Midbrain (tissue), 1 donor: ENCODE measurements at regions not wholly inside any gene's neighbourhood (a gene's known extent, or its start where the extent isn't known, plus 50 kb on each side); places are given as distances from the start of the nearest gene placed in this dataset.
A peak's percentile ranks its signal among the peaks of the same experiment; 100 is the strongest.
"Not testable (repeated sequence)": the region's sequence is repeated elsewhere in the genome, so short reads cannot be mapped to it uniquely, and the experiment has no call there.

Experiments
- DNase-seq: peaks from one replicate; lab custom pipeline; 2025; lab: John Stamatoyannopoulos, UW

DNA sequence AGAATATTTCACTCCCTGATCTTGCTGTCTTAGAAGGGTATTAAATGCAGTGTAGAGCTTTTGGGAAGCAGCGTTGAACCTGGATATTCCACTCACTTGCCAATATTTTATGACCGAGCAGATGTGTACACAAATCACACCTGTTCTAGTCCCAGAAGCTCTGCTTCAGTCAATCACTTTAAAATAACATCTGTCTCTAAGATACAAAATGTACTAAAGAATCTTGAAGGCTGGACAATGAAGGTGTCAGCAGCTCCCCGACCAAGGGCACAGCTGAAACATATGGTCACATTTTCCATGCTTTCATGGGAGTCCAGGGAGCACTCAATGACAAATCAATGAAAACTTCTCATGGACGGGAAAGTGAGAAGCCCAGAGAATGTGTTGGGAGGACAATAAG lies 668.3 kb downstream of the PRIM2 start:
- not testable (repeated sequence) for DNase-seq

DNA sequence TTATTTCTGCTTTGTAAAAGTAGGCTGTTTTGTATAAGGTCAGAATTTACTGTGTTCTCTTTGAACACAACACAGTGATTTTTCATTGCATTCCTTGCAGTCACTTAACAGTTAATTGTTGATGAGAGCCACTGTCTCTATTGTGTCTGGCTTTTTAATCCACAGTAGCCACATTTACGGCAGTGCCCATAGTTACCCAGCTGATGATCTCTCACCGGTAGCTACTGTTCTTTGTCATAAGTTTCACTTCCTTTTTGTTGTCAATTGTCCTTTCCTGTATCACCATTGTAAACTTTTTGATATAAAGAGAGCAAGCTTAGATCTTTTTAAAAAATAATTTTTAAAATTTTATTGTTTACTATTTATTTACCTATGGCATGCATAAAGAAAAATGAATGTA lies 669.2 kb downstream of the PRIM2 start:
- not testable (repeated sequence) for DNase-seq

DNA sequence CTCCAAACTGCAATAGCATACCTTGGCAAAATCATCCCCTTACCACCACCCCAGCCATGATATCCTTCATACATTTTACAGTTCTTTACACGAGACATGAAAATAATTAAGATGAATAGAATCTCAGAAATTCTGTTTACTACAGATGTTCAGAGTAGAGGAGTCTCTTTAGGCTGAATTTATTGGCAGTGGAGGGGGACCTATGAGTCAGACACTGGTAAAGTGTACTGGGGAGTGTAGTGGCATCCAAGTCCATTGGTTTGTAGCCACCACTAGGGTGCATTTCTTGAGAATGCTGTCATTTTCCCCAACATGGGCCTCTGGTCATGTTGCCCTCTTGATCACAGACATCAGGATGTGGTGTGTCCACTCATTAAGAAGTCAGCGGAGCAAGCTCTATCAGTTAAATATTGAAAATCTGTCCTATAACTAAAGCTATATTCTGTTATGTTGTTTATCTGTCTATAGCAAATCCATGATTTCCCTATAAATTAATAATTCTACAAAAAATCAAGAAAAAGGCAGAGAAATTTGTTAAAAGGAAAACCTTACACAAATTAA lies 672.2 kb downstream of the PRIM2 start:
- DNase-seq, result not testable (repeated sequence)

DNA sequence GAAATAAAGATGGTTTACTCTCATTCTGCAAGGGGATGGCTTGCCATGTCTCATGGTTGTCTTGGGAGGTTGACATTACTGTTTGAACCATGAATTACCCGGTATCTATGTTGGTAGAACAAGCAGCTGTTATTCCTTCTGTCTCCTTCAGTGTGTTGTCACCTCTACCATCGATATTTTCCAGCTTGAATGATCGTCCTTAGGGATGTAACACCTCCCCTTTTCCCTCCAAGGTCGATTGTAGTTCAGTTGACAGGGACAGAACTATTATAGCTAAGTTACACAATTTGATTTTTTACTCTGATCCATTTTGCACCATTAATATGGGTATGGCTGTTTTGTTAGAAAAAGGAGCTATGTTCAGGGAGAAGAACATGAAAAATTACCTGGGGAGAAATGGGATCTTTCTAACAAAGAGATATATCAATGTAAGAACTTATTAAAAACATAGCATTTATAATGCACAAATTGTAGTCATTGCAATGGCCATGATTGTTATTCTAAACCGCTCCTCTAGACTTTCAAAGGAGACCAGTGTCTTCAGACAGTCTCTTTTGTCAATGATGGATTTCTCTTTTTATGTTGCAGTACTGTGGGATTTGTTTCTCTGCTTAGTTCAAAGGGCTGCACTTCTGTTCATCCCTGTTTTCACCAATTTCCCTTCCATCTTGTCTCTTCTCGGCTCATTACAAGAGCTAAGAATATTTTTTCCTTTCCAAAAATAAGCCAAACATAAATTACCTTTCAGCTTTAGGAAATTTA lies 681.6 kb downstream of the PRIM2 start:
- DNase-seq, result not testable (repeated sequence)

DNA sequence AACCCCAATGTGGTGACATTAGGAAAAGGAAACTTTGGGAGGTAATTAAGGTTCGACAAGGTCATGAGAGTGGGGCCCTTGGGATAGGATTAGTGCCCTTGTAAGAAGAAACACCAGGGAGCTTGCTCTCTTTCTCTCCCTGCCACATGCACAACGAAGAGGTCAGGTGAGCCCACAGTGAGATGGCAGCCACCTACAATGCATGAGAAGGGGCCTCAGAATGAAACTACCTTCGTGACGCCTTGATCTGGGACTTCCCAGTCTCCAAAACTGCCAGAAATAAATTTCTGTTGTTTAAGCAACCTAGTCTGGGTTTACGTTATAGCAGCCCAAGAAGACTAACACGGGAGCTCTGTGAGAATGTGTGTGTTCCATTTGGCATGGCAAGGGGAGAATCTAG lies 682.8 kb downstream of the PRIM2 start:
- DNase-seq, result not testable (repeated sequence)

DNA sequence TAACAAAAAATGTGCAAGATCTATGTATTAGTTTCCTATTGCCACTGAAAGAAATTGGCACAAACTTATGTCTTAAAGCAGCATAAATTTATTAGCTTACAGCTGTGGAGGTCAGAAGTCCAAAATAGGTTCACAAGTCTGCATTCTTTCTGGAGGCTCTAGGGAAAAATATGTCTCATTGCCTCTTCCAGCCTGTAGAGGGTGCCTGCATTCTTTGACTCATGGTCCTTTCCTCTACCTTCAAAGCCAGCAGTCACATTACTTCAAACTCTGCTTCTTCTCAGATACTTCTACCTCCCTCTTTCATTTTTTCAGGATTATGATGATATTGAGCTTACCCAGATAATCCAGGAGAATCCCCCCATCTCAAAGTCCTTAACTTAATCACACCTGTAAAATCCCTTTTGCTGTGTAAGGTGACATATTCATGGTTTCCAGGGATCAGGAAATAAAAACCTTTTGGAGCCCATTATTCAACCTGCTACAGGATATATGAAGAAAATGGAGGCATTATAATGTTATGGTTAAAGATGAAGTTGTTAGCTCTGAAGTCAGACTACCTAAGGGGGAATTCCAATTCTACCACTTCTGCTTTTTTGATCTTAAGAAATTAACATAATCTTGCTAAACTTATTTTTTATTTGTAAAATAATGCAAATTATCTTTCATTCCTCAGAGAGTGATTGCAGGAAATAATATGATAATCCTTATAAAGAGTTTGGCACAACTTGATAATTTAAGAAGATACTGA lies 686.2 kb downstream of the PRIM2 start:
- DNase-seq, result not testable (repeated sequence)

DNA sequence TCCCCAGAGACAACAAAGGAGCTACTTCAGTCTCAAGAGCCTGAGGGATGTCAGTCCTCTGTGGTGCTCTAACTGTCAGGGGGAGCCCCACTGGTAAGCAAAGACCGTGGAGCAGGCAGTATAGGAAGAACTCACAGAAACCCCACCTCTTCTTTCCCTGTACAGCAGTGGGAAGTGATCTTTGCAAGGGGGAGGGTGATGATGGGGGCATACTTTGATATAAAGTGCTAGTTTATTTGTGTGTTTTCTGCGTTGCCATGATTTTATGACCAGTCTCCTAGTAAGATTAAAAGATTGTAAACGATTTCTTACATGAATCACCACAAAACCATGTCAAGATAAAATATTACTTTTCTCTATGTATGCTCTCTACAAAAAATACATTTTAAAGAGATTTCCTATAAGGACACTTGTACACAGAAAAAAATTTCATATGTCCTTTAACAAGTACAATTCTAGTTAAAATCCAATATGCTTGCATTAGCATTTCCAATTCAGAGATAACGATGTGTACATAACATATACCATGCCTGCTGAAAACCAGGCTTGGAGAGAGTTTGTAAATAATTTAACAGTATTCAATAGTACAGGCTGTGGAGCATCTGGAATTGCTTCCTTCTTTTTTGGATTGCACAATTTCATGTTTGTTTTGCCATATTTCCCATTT lies 690.0 kb downstream of the PRIM2 start:
- DNase-seq, result not testable (repeated sequence)

DNA sequence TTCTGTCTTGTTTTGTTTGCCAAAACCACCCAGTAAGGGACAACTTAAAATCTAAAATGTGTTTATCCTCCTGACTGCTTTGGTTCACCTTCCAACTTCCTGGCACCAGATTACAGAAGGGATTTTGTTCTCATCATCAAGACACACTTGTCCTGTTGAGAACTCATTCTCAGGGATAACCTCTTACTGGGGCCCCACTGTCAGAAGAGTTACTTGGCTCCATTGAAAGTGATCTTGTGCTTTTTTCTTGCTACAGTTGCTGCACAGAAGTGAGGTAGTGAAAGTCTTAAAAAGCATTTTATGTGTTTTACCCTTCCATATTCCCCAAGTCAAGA lies 690.5 kb downstream of the PRIM2 start:
- not testable (repeated sequence) for DNase-seq

DNA sequence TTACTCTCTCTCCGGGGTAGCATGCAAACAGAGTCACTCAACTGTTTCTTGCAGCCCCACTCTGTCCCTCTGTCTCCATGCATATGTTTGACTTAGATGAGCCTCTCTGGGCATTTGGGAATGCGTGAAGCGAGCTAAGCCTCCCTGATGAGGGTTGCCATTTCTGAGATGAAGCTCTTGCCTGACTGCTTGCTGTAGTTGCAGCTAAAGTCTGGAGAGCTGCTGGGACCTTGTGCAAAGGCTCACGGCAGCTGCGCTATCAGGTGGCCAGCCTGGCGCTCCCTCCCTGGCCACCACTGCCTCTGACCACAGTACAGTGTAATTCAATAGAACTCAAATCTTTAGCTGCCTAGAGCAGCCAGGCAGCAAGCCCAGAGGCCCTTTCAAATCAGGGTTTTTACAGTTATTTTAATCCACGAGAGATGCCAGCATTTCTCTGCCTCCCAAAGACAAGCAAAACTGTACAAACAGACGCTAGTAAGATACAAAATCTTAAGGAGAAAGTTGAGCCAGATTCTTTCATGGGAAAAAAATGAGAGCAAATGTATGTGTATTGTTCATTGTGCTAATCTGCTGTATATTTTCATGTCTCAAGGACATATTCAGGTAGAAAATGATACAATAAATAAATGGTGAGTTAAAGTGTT lies 694.6 kb downstream of the PRIM2 start:
- not testable (repeated sequence) for DNase-seq

DNA sequence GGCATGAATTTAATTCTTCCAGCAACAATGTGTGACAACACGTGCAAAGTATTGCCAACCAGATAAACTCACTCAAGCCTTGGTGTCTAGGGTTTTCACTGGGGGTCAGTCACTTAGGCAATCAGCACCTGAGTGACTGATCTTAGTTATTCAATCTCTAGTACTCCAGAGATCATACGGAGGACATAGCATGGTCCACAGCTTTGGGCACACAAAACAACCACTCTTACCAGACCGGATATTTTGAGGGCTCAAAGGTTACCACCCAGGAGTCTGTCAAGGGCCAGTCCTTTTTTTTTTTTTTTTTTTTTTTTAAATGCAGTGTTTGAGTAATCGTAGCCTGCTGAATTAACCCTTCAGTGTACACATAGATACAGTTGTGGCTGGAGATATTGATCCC lies 699.2 kb downstream of the PRIM2 start:
- DNase-seq, result not testable (repeated sequence)

DNA sequence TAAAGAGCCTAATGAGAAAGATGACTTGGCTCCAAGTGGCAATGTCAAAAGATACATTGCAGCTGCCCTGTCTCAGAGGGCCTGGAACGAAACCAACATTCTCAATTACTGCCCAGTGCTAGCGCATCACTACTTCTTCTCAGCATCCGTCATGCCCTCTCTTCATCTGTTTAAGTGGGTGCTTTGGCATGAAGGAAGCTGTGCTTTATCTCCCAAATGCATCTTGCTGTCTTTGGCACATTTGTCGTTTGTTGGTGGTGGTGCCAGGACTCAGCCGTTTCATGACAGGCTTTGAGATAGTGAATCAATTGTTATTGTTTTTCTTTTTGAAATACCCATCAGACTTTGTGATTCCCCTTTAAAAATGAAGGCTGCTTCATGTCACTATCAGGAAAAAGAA lies 710.8 kb downstream of the PRIM2 start:
- not testable (repeated sequence) for DNase-seq

DNA sequence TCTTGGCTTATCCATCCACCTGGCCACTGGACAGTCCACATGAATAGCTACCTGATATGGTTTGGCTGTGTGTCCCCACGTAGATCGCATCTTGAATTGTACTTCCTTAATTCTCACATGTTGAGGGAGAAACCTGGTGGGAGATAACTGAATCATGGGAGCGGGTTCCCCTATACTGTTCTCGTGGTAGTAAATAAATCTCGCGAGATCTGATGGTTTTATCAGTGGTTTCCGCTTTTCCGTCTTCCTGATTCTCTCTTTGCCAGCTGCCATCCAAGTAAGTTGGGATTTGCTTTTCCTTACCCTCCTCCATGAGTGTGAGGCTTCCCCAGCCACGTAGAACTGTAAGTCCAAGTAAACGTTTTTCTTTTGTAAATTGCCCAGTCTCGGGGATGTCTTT lies 720.8 kb downstream of the PRIM2 start:
- not testable (repeated sequence) for DNase-seq

DNA sequence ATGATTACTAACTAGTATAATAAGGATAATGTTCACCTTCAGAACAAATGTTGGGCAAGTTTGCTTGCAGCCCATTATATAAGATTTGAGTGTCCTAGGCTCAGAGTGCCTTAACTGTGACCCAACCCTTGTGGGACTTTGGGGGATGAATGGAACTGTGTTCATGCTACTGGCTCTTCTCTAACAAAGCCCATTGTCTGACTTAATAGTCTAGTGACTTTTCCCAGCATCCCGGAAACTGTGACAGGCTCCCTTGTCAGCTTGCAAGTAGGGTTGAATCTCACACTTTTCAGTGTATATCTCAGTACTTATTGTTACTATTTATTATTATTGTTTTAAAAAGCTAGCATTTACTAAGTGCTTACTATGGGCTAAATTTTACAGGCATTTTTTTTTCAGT lies 729.2 kb downstream of the PRIM2 start:
- DNase-seq, result not testable (repeated sequence)

DNA sequence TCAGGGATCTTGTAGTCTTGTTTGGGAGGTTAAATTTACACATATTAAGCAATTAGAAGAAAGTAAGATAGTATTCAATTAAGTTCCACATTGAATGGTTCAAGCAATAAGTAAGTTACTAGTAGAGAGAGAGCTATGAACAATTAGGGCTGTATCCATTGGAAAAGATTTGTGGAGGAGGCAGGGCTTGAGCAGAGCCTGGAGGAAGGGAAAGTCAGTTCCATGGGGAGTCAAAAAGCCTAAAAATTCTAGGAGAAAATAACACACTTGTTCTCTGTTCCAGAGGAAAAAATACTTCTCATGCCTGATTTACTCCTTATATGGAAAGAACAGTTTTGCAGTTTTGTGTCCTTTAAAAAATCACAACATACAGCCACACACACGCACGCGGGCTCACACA lies 730.0 kb downstream of the PRIM2 start:
- not testable (repeated sequence) for DNase-seq

DNA sequence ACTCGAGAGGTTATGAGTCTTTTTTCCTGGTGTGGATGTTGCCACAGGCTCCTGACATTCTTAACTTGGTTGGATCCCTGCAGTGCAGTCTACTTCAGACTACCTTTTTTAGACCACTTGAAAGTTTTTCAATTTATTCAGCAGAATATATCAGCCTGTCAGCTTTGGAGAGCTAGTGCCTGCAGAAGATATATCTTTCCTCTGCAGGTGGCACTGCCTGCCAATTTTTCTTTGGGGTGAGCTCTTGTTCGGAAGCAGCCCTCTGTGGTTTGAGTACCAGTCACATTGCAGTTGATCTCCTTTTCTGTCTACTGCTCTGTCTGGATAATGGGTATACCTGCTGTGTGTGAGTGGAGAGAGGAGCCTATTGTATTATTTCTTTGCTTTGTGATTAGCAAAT lies 730.4 kb downstream of the PRIM2 start:
- peak; percentile 5 for DNase-seq

DNA sequence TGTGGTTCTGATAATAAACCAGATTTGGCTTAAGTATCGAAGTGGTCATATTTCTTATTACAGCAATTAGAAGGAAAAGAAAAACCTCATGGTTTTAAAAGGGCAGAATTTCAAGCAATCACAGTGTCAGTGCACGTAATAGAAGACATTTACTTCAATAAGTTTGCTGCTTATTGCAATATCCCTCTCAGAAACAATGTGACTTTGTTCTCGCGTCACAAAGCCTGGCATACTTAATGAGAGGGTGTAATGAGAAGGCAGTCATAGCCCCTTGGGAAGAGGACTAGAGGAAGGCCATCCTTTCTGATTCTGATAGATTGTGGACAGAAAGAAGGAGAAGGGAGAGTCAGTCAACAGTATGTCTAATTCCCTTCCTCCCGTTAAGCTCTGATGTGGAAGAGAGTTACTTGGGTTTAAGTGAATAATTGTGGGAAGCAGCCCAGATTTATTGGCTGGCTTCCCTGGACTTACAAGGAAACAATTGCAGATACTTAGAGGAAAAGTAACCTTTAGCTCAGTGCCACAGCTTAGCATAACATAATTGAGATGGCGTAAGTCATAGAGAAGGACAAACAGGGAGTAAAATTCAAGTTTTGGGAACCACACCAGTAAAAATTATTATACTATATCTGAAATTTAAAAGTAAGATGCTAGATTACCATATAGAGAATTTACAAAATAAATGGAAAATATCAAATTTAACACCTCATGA lies 738.2 kb downstream of the PRIM2 start:
- peak; percentile 5 for DNase-seq

DNA sequence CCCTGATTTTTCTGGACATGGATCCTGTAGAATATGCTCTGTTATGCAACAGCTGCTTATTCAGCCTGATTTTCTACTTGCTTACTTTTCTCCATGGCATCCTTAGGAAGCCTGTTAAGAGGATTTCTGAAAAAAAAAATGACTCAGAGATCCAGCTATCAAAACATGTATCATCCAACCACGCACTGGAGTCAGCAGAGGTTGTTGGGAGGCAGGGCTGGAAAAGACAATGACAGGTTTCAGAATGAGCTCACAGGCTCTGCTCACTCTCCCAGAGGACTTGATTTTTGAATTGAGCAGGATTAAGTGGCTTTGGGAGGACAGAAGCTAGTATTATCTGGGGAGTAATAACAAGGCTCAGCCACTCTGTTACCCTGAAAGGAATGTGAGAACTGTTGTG lies 742.3 kb downstream of the PRIM2 start:
- DNase-seq, result not testable (repeated sequence)

DNA sequence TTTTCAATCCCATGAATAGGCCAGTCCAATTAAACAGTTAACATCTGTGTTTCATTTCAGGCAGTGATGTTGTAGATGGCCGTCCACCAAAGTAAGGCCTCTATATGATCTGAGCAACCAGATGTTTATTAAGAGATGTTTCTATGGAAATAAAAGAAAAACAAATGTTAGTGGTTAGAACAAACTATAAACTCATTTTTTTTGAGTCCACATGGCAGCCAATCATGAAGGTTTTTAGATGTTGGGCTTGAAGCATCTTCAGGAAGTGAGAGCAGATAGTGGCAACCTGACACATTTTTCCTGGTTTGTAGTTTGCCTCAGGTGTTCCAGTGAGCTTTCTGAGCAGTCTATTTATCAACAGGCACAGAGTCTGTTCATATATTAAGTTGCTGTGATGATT lies 746.1 kb downstream of the PRIM2 start:
- not testable (repeated sequence) for DNase-seq

DNA sequence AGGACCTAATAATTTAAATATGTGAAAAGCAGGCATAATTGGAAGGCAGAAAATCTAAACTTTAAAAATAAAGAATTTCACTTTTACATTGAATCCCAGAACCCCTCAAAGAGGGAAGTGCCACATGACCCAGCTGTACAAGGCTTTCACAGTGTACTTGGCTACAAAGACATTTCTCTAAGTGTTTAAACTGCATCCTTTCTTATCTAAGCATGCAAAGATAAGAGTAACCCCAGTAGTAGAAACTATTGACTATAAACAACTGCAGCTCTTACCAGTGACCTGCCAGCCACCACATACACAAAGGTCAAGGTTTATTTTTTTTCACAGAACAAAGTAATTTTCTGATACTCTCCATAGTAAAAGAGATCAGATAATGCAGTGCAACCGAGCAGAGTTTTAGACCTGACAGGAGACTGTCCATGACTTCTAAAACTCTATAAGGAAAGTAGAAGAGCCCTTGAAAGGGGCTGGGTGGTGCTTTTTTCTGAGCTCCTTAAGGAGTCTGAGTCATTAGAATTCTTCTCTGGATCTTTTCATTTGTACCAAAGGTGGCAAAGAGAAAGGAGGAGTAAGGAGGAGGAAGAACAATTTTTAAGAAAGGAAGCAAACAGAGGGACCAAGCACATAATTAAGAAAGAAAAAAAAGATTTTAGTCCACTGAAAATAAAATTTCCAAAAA lies 750.6 kb downstream of the PRIM2 start:
- not testable (repeated sequence) for DNase-seq

DNA sequence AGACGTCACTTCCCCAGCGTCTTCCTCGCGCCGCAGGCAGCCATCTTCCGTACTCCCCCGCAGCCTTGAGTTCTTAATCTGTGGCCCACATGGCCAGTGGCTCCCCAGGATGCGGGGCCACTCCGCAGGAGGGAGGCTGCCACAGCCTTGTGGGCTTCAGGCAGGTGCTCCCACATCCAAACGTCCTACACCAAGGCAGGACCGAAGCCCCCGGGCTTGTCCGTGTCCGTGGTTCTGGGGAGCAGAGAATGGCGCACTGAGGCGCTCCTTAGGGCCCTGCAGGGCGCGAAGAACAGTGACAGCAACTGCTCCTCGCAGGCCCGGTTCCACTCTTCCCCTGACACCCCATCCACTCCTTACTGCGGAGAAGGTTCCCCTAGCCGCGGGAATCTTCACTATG lies 755.8 kb downstream of the PRIM2 start:
- DNase-seq, result no peak

DNA sequence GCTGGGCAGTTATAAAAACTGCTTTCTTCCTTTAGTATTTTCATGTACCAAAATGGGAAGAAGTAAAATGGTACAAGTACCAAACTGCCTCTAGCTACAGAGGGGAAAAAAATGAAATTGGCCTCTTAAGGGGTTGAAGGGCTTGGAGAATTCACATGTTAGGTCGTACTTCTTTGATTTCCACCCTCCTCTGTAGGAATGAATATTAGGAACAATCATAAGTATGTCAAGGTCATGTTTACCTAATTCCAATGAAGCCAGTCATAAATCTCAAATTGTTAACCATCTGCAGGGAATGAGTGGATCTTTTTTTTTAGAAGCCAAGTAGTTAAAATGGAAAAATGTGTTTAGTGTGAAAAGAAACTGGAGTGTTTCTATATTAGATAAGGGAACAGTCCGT lies 772.6 kb downstream of the PRIM2 start:
- not testable (repeated sequence) for DNase-seq
